GM18873 (cell line): ENCODE measurements at regions not wholly inside any gene's neighbourhood (a gene's known extent, or its start where the extent isn't known, plus 50 kb on each side); places are given as distances from the start of the nearest gene placed in this dataset.
"Not testable (repeated sequence)": the region's sequence is repeated elsewhere in the genome, so short reads cannot be mapped to it uniquely, and the experiment has no call there.

Source experiments
- ATAC-seq: cut with Tn5 transposase; IDR thresholded peaks from one replicate; pipeline ENCODE4 v1.9.1; 2021; ENCODE audit warnings: mild to moderate bottlenecking, moderate library complexity, moderate number of reproducible peaks; ENCODE audit not compliant: unreplicated experiment, low FRiP score

GRCh38 chr10:33102071-33102470 lies 144.0 kb upstream of the ITGB1 start:
- no peak for ATAC-seq

- ATAC-seq = no peak
Observed at GRCh38 chr10:33101392-33101787, 143.4 kb upstream of the ITGB1 start.

- ATAC-seq = no peak
Observed at GRCh38 chr10:33100781-33101391, 142.9 kb upstream of the ITGB1 start.

- ATAC-seq = no peak
Observed at GRCh38 chr10:33099748-33100147, 141.7 kb upstream of the ITGB1 start.

GRCh38 chr10:33098951-33099663 lies 141.1 kb upstream of the ITGB1 start:
- no peak for ATAC-seq

- ATAC-seq = peak; percentile 49
Observed at GRCh38 chr10:33095867-33096815, 138.1 kb upstream of the ITGB1 start.

GRCh38 chr10:33094263-33095051 lies 136.4 kb upstream of the ITGB1 start:
- ATAC-seq = no peak

- ATAC-seq = no peak
Observed at GRCh38 chr10:33093362-33093761, 135.3 kb upstream of the ITGB1 start.

GRCh38 chr10:33092596-33092995 lies 134.6 kb upstream of the ITGB1 start:
- ATAC-seq = no peak

GRCh38 chr10:33091201-33091600 lies 133.2 kb upstream of the ITGB1 start:
- no peak for ATAC-seq

- ATAC-seq = no peak
Observed at GRCh38 chr10:33088990-33089389, 131.0 kb upstream of the ITGB1 start.

- no peak for ATAC-seq
Observed at GRCh38 chr10:33087922-33088321, 129.9 kb upstream of the ITGB1 start.

- no peak for ATAC-seq
Observed at GRCh38 chr10:33087152-33087551, 129.1 kb upstream of the ITGB1 start.

GRCh38 chr10:33086100-33086499 lies 128.1 kb upstream of the ITGB1 start:
- ATAC-seq = no peak

GRCh38 chr10:33085313-33085833 lies 127.3 kb upstream of the ITGB1 start:
- ATAC-seq = no peak

GRCh38 chr10:33084453-33084852 lies 126.4 kb upstream of the ITGB1 start:
- ATAC-seq = no peak

- ATAC-seq = no peak
Observed at GRCh38 chr10:33082373-33082895, 124.4 kb upstream of the ITGB1 start.

- not testable (repeated sequence) for ATAC-seq
Observed at GRCh38 chr10:33080467-33080866, 122.4 kb upstream of the ITGB1 start.

- ATAC-seq = no peak
Observed at GRCh38 chr10:33074443-33074842, 116.4 kb upstream of the ITGB1 start.
